Daoy (cell line): ENCODE measurements at regions not wholly inside any gene's neighbourhood (a gene's known extent, or its start where the extent isn't known, plus 50 kb on each side); places are given as distances from the start of the nearest gene placed in this dataset.
A peak's percentile ranks its signal among the peaks of the same experiment; 100 is the strongest.

Source experiments
- DNase-seq: peaks from one replicate; pipeline ENCODE4 v3.0.0-alpha.2; 2015; ENCODE audit warnings: low read depth

DNA sequence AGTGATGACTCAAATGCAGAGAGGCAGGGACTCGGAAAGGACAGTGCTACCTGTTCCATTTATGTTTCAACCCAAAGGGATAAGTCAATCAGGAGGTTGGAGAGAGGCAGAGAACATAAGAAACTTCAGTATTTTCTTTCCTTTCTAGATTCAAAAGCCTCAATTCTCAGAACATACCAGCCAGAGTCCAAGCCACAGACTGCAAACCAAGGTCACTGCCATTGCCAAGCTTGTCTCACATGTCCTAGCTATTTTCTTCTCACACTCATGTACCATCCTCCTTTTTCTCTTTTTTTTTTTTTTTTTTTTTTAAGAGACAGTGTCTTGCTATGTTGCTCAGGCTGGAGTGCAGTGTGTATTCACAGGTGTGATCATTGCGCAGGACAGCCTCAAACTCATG, 111.7 kb upstream of the AKIP1 start:
- DNase-seq: no peak

GRCh38 chr11:8800520-8801110, 110.4 kb upstream of the AKIP1 start:
- no peak for DNase-seq

GRCh38 chr11:8801121-8801520, 109.9 kb upstream of the AKIP1 start:
- no peak for DNase-seq

DNA sequence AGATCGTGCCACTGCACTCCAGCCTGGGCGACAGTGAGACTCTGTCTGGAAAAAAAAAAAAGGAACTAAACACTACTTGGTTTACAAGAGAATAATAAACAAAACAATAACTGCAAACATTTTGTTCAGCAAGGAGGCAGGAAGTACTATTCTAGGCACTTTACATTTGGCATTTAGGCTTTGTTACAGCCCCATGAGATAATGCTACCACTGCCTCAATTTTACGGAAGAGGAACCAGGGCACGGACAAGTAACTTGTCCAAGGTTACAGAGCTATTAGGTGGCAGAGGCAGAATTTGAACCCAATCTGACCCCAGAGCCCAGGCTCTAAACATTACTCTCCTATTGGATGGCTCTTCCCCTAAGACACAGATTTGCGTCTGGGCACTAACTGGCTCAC, 108.7 kb upstream of the AKIP1 start:
- no peak for DNase-seq

DNA sequence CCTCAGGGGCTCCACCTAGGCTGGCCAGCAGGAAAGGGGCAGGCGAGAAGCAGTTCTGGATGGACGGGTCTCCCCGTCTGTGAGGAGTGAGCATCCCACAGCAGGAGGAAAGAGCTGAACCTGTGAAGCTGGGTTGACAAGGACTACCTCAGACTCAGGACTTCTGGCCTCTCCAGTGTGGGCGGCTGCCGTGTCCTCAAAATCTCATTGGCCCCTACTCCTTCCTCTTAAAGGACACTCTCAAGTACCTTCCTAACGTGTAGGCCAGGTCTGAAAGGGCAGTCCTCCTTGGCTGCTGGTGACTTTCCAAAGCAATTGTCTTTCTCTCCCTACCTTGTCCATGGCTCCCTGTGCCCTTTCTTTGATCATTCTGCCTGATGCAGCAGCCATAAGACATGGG, 107.0 kb upstream of the AKIP1 start:
- no peak for DNase-seq

- DNase-seq: no peak
These were observed 105.7 kb upstream of the AKIP1 start for GRCh38 chr11:8805296-8805695.

GRCh38 chr11:8806974-8807373, 104.0 kb upstream of the AKIP1 start:
- DNase-seq: no peak

- DNase-seq: peak; percentile 79
These were observed 103.3 kb upstream of the AKIP1 start for GRCh38 chr11:8807544-8808225.

- no peak for DNase-seq
These were observed 102.8 kb upstream of the AKIP1 start for GRCh38 chr11:8808226-8808585.

DNA sequence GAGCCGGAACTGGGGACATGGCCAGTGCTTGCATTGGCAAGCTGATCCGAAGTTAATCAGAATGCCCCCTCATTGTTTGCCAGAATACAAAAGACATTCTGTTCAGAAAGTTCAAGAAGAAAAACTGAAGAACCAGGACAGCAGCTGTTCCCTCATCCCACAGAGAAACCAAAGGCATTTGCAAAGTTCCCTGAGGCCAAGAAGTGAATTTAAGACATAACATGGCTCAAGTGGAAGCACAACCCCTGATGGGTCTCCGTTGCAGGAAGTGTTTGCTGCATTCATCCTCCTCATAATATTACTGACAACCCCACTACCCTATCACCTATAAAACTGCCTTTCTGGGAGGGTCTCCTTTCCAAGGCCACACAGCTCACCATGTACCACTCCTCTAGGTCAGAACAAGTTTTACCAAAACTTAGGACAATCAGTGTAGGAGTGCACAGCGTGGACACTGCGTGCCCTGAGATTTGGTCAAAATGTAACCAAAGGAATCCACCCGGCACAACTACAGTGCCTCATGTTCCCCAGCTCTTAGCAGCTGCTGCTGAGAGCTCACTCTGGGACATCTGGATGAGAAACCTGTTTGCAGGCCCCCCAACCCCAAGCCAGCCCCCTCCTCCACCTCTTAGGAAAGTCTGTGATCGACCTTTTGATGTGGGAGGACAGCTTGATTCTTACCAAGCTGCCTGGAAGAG, 101.6 kb upstream of the AKIP1 start:
- DNase-seq: no peak

DNA sequence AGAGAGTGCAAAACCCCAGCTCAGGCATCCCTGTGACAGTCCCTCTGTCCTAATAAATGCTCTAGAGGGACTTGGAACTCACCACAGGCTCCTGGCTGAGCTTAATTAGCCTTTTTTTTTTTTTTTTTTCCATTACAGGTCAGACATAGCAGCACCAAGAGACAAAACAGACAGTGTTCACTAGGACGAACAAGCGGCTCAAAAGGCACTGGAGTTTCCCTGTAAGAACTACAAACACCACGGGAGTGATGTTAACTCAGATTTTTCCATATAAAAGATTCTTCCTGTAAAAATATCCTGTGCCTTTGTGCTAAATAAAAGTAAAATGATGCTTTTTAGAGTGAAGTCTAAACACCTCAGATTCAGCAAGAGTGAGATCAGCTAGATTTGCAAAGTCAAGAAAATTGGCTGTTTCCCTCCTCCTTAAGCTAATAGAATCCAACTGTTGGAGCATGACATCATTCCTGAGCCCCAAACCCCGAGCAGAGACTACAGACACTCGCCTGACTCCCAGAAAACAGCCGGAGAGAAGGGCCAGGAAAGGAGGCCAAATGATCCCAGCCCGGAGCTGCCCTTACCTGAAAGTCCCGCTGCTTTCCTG, 101.0 kb upstream of the AKIP1 start:
- DNase-seq: no peak

GRCh38 chr11:8810540-8811301, 100.3 kb upstream of the AKIP1 start:
- peak; percentile 75 for DNase-seq

DNA sequence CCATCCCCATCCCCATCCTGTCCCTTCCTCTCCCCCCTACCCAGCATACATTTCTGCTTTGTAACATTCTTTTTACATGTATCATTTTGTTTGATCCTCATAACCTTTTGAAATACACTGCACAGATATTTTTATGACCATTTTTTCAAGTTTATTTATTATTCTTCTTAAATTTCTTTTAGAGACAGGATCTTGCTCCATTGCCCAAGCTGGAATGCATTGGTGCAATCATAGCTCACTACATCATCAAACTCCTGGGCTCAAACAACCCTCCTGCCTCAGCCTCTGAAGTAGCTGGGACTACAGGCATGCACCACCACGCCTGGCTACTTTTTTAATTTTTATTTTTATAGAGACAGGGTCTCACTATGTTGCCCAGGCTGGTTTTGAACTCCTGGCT, 99.4 kb upstream of the AKIP1 start:
- no peak for DNase-seq

GRCh38 chr11:8812438-8812837, 98.6 kb upstream of the AKIP1 start:
- DNase-seq: no peak

- DNase-seq: peak; percentile 88
These were observed 97.3 kb upstream of the AKIP1 start for GRCh38 chr11:8813658-8814057.

GRCh38 chr11:8814209-8814922, 96.6 kb upstream of the AKIP1 start:
- DNase-seq: peak; percentile 79

DNA sequence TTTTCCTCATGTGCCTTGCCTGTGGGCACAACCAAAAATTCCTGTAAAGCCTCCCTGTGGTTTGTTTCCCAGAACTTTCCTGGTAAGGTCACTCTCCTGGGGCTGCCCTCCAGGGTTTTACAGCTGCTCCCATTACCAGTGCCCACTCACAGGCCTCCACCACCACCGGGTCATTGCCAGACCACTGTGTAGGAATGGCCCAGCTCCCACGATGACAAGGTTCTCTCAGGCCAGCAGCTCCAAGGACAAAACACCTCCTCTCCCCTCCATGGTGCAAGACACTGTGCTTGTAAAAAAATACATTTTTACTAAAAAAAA, 96.1 kb upstream of the AKIP1 start:
- DNase-seq: peak; percentile 45

- DNase-seq: no peak
These were observed 92.6 kb upstream of the AKIP1 start for GRCh38 chr11:8818421-8818820.

DNA sequence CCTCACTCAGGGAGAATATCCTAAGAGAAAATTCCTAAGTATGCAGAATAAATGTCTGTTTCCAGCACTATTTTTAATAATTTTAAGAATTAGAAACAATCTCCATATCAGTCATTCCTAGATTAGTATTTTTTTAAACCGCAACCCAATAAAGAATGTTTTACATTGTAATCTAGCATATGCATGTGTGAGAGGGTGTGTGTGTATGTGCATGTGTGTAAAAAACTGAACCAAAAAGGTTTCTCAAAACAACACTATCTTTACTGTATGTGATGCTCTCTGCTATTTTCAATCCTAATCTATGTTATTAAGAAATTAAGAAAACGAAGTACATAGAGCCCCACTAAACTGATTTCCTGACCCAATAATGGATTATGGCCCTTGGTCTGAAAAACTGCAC, 90.6 kb upstream of the AKIP1 start:
- DNase-seq: no peak

GRCh38 chr11:8822469-8822868, 88.5 kb upstream of the AKIP1 start:
- no peak for DNase-seq

GRCh38 chr11:8823174-8823742, 87.7 kb upstream of the AKIP1 start:
- no peak for DNase-seq
